Stimulated activated CD4-positive, alpha-beta T cell treated with anti-CD3 and anti-CD28 coated beads, TNF-alpha, amount 100 ng/mL, for 24 hours (primary cell): ENCODE measurements at regions not wholly inside any gene's neighbourhood (a gene's known extent, or its start where the extent isn't known, plus 50 kb on each side); places are given as distances from the start of the nearest gene placed in this dataset.

Experiments used
- DNase-seq, 3 experiments: peaks; one replicate each; pipeline ENCODE4 v3.0.0-alpha.2; 2020; ENCODE audit warnings: low read depth in 3 of 3

DNA sequence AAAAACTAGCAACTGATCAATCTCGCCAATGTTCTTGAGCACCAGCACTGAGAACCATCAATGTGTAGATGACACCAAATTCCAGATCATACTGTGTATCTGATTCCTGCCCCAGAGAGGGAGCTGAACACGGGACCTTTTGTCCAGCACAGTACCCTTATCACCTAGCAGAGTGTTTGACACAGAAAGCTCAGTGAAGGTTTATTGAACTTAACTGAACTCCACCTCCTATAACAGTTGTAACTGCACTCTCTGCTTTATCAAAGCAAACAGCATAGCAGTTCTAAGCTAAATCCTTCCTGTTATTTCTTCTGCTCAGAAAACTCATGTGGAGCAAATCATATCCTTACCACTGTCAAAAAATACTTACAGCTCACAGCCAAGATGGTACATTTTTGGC lies 183.4 kb upstream of the SLCO3A1 start:
- no peak for DNase-seq

GRCh38 chr15:91678003-91678402 lies 175.5 kb upstream of the SLCO3A1 start:
- DNase-seq: no peak

- DNase-seq: no peak
Measured at GRCh38 chr15:91679447-91679846, 174.1 kb upstream of the SLCO3A1 start.

- DNase-seq: no peak
Measured at GRCh38 chr15:91685436-91685835, 168.1 kb upstream of the SLCO3A1 start.

GRCh38 chr15:91688811-91689210 lies 164.7 kb upstream of the SLCO3A1 start:
- no peak for DNase-seq

DNA sequence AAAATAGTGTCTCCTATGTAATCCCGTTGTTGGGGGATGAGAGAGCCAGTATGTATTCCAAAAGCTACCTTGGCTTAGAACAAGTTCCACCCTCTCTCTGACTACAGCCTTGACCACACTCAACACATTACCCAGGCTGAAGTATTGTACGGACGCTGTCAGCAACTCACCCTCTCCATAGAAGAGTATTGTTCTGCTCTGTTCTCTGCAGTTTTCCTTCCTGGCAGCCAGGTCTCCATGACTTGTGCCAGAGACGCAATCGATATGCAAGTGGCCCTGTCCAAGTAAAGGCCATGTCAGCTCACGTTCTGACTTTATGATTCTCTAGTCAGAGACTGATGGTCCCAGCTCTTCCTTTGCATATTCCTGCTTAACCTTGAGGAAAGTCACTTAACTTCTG lies 164.1 kb upstream of the SLCO3A1 start:
- no peak for DNase-seq

GRCh38 chr15:91692596-91692995 lies 160.9 kb upstream of the SLCO3A1 start:
- DNase-seq: no peak

- DNase-seq: no peak
Measured at GRCh38 chr15:91694131-91694830, 159.2 kb upstream of the SLCO3A1 start.

DNA sequence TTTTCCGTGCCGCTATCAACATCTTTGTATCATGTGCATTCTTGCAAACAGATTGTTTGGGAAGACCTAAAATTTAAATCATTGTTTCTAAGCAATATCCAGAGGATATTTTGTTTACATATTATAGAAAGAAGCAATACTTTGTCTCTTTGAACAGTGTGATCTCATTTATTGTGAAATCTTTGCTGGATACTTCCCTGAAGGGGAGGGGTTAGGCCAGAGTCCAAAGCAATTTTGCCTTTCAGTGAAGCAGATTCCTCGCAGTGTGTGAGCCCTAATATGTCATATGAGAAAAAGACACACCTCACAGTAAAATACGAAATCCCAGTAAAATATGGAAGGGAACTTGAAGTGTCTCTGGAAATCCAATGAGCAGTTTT lies 158.7 kb upstream of the SLCO3A1 start:
- no peak for DNase-seq

- DNase-seq: no peak
Measured at GRCh38 chr15:91695799-91696198, 157.7 kb upstream of the SLCO3A1 start.

DNA sequence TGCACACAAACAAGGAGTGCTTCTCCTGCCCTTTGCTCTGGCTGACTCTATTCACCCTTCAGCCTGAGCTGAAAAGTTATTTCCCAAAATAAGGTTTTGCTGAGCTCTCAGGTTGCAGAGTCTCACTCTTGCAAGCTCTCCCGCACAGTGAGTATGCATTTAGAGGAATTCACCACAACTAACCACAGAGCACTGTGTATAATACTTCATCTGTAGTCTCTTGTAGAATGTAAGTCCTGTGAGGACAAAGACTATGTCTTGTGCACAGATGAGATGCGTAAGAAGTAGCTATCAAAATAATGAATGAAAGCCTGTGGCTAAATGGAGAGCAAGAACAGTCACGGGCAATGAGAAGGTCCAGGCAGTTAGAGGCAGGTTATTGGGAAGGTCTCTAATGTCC lies 156.5 kb upstream of the SLCO3A1 start:
- no peak for DNase-seq

DNA sequence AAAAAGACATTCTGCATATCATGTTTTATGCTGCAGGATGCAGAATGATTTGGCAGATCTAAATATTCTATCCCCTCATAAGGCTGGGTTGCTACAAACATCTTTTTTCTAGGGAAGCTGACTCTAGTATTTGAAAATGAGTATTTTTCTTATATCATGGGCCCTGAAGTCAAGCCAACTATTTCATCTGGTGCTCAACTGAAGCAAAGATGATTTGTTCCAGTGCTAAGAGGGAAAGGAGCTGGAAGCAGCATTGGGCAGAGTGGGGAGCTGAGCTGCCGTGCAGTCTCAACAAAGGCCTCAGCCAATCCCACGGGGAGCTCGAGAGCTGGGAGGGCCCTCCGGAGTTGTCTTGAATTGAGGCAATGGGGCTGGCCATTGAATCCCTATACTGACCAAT lies 155.3 kb upstream of the SLCO3A1 start:
- no peak for DNase-seq

- DNase-seq: no peak
Measured at GRCh38 chr15:91699741-91700140, 153.8 kb upstream of the SLCO3A1 start.

DNA sequence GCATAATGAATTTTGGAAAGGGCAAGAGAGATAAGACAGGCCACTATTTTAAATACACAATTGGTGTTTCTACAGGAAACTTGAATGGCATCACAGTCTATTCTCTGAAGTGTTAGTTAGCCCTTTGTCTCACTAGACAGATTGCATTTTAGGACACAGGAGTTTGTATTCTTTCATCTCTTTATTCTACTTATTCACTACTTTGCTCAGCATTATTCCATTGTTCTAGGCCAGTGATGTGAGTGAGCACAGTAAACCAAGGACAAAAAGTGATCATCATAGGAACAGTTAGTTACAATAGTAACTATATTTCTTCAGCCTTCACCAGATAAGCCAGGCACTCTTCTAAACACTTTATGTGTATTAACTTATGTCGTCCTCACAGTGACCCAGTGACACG lies 150.2 kb upstream of the SLCO3A1 start:
- no peak for DNase-seq

GRCh38 chr15:91704343-91704742 lies 149.2 kb upstream of the SLCO3A1 start:
- no peak for DNase-seq

- DNase-seq: peak; percentile 76 to 84 (median 77)
Measured at GRCh38 chr15:91706322-91707032, 147.0 kb upstream of the SLCO3A1 start.

DNA sequence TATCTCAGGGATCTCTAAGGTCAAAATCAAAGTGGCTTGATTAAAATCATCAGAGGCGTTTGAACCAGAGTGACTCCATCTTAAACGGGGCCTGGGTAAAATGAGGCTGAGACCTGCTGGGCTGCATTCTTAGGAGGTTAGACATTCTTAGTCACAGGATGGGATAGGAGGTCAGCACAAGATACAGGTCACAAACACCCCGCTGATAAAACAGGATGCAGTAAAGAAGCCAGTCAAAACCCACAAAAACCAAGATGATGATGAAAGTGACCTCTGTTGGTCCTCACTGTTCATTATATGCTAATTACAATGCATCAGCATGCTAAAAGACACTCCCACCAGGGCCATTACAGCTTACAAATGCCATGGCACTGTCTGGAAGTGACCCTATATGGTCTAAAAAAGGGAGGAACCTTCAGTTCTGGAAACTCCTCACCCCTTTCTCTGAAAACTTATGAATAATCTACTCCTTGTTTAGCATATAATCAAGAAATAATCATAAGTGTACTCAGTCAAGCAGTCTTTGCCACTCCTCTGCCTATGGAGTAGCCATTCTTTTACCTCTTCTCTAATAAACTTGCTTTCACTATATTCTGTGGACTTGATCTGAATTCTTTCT lies 143.3 kb upstream of the SLCO3A1 start:
- DNase-seq: no peak

- DNase-seq: no peak
Measured at GRCh38 chr15:91711384-91712033, 142.0 kb upstream of the SLCO3A1 start.

GRCh38 chr15:91712286-91712685 lies 141.2 kb upstream of the SLCO3A1 start:
- no peak for DNase-seq

DNA sequence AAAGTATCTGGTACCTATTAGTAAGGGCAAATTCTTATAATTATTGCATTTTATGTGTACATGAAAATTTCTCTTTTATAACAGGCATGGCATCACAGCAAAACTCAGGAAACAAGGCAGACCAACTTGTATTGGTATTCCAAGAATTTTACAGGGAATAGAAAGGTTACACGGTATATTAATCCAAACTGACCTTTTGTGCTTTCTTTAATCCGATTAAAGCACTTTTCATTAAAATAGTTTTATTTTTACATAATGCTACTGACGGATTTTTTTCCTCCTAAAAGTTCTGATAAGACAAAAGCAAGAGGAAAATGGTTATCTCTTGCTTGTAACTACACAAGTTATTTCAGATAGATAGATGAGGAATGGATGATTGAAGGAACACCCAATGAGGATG lies 137.0 kb upstream of the SLCO3A1 start:
- no peak for DNase-seq

GRCh38 chr15:91717811-91718210 lies 135.7 kb upstream of the SLCO3A1 start:
- DNase-seq: no peak

DNA sequence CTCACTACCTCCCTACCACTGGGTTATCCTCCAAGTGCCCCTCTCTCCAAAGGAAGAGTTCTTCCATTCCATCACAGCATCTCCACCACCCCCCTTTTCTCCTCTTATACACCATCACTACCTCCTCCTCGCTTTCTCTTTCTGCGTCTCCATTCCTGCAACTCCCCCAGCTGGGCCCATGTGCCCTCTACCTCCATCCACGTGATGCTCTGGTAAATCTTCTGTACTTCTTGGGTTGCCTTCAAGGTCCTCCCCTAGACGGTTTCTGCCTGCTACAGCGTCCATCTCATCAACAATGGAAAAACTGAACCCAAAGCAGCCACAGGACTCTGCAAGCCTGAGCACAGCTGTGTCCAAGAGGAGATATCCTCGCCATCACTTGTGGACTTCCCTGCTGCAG lies 129.5 kb upstream of the SLCO3A1 start:
- DNase-seq: no peak

GRCh38 chr15:91733661-91734060 lies 119.8 kb upstream of the SLCO3A1 start:
- DNase-seq: no peak
